IMR-90 (cell line): ENCODE measurements at regions not wholly inside any gene's neighbourhood (a gene's known extent, or its start where the extent isn't known, plus 50 kb on each side); places are given as distances from the start of the nearest gene placed in this dataset.

ENCODE experiments used
- ATAC-seq: fragments of 200-7000 bp; cut with Tn5 transposase; 2 replicates; pipeline ENCODE4 v1.9.1; 2020; ENCODE audit warnings: low read depth, mild to moderate bottlenecking, moderate library complexity
- BruUV-seq: library from RNA; stranded (reverse); fragments of 400-500 nt; replicated peaks from 2 replicates; lab custom pipeline; 2021; lab: Mats Ljungman, UMichigan
- CTCF ChIA-PET: fragments of 300-600 bp; formaldehyde crosslinking; extraction: SDS; loops from one replicate; lab custom pipeline; 2021; ENCODE audit warnings: antibody characterized with exemption; lab: Yijun Ruan, JAX
- POLR2A ChIA-PET: fragments of 300-600 bp; sonication (Branson Sonifier 250); formaldehyde crosslinking; loops from one replicate; lab custom pipeline; 2022; ENCODE audit warnings: antibody characterized with exemption; ENCODE audit not compliant: unreplicated experiment; lab: Charles Lee
- DNase-seq: peaks from one replicate; pipeline ENCODE4 v3.0.0; 2013
- H2AFZ ChIP-seq: replicated peaks from 2 replicates; pipeline ENCODE3; 2013; ENCODE audit warnings: low read length, mild to moderate bottlenecking; ENCODE audit not compliant: poor library complexity
- H2AK5ac ChIP-seq: 2 replicates; pipeline ENCODE4 v1.6.1; 2013; ENCODE audit warnings: low read depth, low read length, inconsistent platforms
- H2AK9ac ChIP-seq: replicated peaks from 2 replicates; pipeline ENCODE3; 2013; ENCODE audit warnings: mild to moderate bottlenecking, low read depth, low read length, moderate library complexity; ENCODE audit not compliant: poor library complexity
- H2BK120ac ChIP-seq: 2 replicates; pipeline ENCODE4 v1.6.1; 2013; ENCODE audit warnings: low read depth, low read length, inconsistent platforms
- H2BK15ac ChIP-seq: 3 replicates; pipeline ENCODE4 v1.6.1; 2013; ENCODE audit warnings: low read depth, low read length, inconsistent platforms
- H2BK20ac ChIP-seq: 2 replicates; pipeline ENCODE4 v1.6.1; 2013; ENCODE audit warnings: low read depth, mild to moderate bottlenecking, inconsistent platforms, low read length, moderate library complexity
- H2BK5ac ChIP-seq: 2 replicates; pipeline ENCODE4 v1.6.1; 2013; ENCODE audit warnings: mild to moderate bottlenecking, low read depth, low read length, inconsistent platforms; ENCODE audit not compliant: poor library complexity, severe bottlenecking
- H3K14ac ChIP-seq: replicated peaks from 2 replicates; pipeline ENCODE4 v1.6.1; 2013; ENCODE audit warnings: low read depth, low read length, inconsistent platforms
- H3K18ac ChIP-seq: 2 replicates; pipeline ENCODE4 v1.6.1; 2013; ENCODE audit warnings: low read depth, low read length, control low read depth
- H3K23ac ChIP-seq: 2 replicates; pipeline ENCODE4 v1.6.1; 2013; ENCODE audit warnings: low read depth, low read length, inconsistent platforms
- H3K27ac ChIP-seq: 2 replicates; pipeline ENCODE4 v1.5.1; 2013; ENCODE audit warnings: mild to moderate bottlenecking, control low read depth, low read length; ENCODE audit not compliant: insufficient read depth
- H3K27me3 ChIP-seq: 2 replicates; pipeline ENCODE4 v1.6.1; 2013; ENCODE audit warnings: low read length; ENCODE audit not compliant: control insufficient read depth, insufficient read depth
- H3K36me3 ChIP-seq: 2 replicates; pipeline ENCODE4 v1.6.1; 2013; ENCODE audit warnings: low read length, mixed read lengths; ENCODE audit not compliant: control insufficient read depth, insufficient read depth
- H3K4ac ChIP-seq: 2 replicates; pipeline ENCODE4 v1.6.1; 2013; ENCODE audit warnings: low read depth, low read length, inconsistent platforms
- H3K4me1 ChIP-seq: 2 replicates; pipeline ENCODE4 v1.6.1; 2013; ENCODE audit warnings: low read length, mixed read lengths; ENCODE audit not compliant: control insufficient read depth, insufficient read depth
- H3K4me2 ChIP-seq: 2 replicates; pipeline ENCODE4 v1.6.1; 2013; ENCODE audit warnings: low read depth, mild to moderate bottlenecking, control low read depth, low read length, moderate library complexity
- H3K4me3 ChIP-seq: 2 replicates; pipeline ENCODE4 v1.5.1; 2013; ENCODE audit warnings: low read depth, mild to moderate bottlenecking, control low read depth, low read length, moderate library complexity; ENCODE audit not compliant: insufficient read depth
- H3K56ac ChIP-seq: 2 replicates; pipeline ENCODE4 v1.6.1; 2013; ENCODE audit warnings: low read length, inconsistent platforms; ENCODE audit not compliant: insufficient read depth; ENCODE audit errors: extremely low read depth
- H3K79me1 ChIP-seq, 2 experiments: 2 replicates each; pipeline ENCODE4 v1.6.1; 2013; ENCODE audit warnings: low read length in 2 of 2, inconsistent platforms in 1 of 2, low read depth in 1 of 2
- H3K9ac ChIP-seq: 2 replicates; pipeline ENCODE4 v1.6.1; 2013; ENCODE audit warnings: low read depth, low read length, control low read depth
- H3K9me1 ChIP-seq: 2 replicates; pipeline ENCODE4 v1.6.1; 2013; ENCODE audit warnings: low read length, inconsistent platforms; ENCODE audit not compliant: insufficient read depth
- H3K9me3 ChIP-seq: 2 replicates; pipeline ENCODE4 v1.6.1; 2013; ENCODE audit warnings: low read length; ENCODE audit not compliant: control insufficient read depth, insufficient read depth
- H4K20me1 ChIP-seq: 2 replicates; pipeline ENCODE4 v1.6.1; 2013; ENCODE audit warnings: low read length, inconsistent platforms; ENCODE audit not compliant: insufficient read depth
- H4K5ac ChIP-seq: 2 replicates; pipeline ENCODE4 v1.6.1; 2013; ENCODE audit warnings: mild to moderate bottlenecking, low read depth, low read length, control low read depth
- H4K8ac ChIP-seq, 2 experiments: 2 replicates each; pipeline ENCODE4 v1.6.1; 2013; ENCODE audit warnings: low read depth in 2 of 2, low read length in 2 of 2, control low read depth in 1 of 2, inconsistent platforms in 1 of 2
- H4K91ac ChIP-seq: 2 replicates; pipeline ENCODE4 v1.6.1; 2013; ENCODE audit warnings: low read depth, low read length, inconsistent platforms; ENCODE audit not compliant: insufficient read depth
- BHLHE40 ChIP-seq: fragments of 150-350 bp; IDR thresholded peaks from 2 replicates; pipeline ENCODE4 v1.6.1; 2016; ENCODE audit warnings: mild to moderate bottlenecking, low read depth, low read length
- MAZ ChIP-seq: IDR thresholded peaks from 2 replicates; pipeline ENCODE4 v1.6.1; 2012; ENCODE audit warnings: low read depth, mild to moderate bottlenecking, low read length, improper control_type of control experiment, moderate library complexity, borderline replicate concordance
- NFE2L2 ChIP-seq: fragments of 150-350 bp; IDR thresholded peaks from 2 replicates; pipeline ENCODE4 v1.6.1; 2016; ENCODE audit warnings: low read depth, mild to moderate bottlenecking, low read length
- RAD21 ChIP-seq: IDR thresholded peaks from 2 replicates; pipeline ENCODE4 v1.6.1; 2012; ENCODE audit warnings: low read length, improper control_type of control experiment
- RFX5 ChIP-seq: IDR thresholded peaks from 2 replicates; pipeline ENCODE4 v1.8.0; 2012; ENCODE audit warnings: low read depth, mild to moderate bottlenecking, low read length, moderate library complexity
- WGBS, 2 experiments: methylation state at CpG; one replicate each; pipeline versions ENCODE4 v1.1.5 to v1.1.7; 2013; ENCODE audit warnings: missing lambda C conversion rate in 2 of 2; ENCODE audit not compliant: insufficient read length in 1 of 2; ENCODE audit errors: extremely low coverage in 2 of 2; 5-methylcytosine and 5-hydroxymethylcytosine counted together
- dilution Hi-C: fragments of 300-500 bp; cut with HindIII; formaldehyde crosslinking; loops from one replicate; pipeline ENCODE4 v1.14.3; 2018; ENCODE audit warnings: low sequenced_read_pairs; ENCODE audit not compliant: unreplicated experiment
- in situ Hi-C: fragments of 300-500 bp; cut with MboI; formaldehyde crosslinking; loops from 3 replicates; pipeline ENCODE4 v1.14.3; 2019; ENCODE audit warnings: low sequenced_read_pairs, inconsistent platforms, mixed read lengths
- intact Hi-C: fragments of 100-400 bp; cut with micrococcal nuclease; formaldehyde crosslinking; loops from 2 replicates; pipeline ENCODE4 v1.10.0; 2022
- TF ChIP-seq, protein P1 (sequence below): fragments of 150-350 bp; IDR thresholded peaks from 2 replicates; pipeline ENCODE4 v1.6.1; 2016; ENCODE audit warnings: low read depth, mild to moderate bottlenecking, low read length, moderate library complexity, borderline replicate concordance

DNA sequence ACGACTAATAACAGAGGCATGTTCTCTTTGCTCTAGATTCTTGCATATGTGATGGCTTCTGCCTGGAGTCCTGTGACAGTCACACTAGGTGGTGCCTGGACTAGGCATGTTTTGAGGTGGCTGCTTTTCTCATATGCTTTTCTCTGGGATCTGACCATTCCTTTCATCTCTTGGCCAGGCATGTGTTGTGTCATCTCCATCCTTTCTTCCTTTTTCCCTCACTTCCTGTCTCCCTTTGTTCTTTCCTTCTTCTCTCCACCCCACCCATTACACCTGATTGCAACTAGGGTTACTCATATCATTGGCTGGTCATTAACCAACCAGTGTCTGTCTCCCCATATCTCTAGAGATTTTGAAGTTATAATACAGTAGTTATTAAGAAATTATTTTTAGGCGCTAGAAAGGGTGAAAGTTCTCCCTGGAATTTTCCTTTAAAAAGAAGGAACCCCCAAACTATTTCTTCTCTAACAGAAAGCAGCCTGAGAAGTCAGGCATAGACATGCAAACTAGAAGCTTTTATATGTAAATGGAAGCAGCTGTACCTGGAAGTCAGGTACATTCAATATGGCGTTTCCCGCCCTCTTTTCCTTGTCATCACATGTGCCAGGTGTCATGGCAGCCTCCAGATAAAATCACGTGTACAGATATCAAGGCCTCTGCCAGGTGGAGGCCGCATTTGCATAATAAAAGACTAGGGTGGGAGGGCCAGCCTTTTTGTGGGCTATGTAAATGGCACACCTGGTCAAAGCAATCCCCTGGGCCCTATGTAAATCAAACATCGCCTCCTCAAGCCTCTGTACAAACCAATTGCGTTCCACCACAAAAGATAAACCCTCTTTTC, 220.4 kb upstream of the MEX3C start:
- intact Hi-C loops (no loop called here), in situ Hi-C loops (no loop called here), dilution Hi-C loops (no loop called here)
- WGBS, 2 experiments: 25% methylated on average over 3 of the region's 8 CpGs; no CpG with 5 or more reads in 1 of the 2 experiments
- H3K23ac ChIP-seq: no peak overlapping the region
- no peak overlapping the region for H3K4me3 ChIP-seq
- peaks cover 7% of the 10 kb centered on the region for H3K9me3 ChIP-seq
- POLR2A ChIA-PET: no interaction called here
- no peaks in the 10 kb centered on the region for H3K36me3 ChIP-seq
- H2BK5ac ChIP-seq: no peak overlapping the region
- H4K20me1 ChIP-seq: no peaks in the 10 kb centered on the region
- BruUV-seq: no TSS peak
- no peak for ATAC-seq
- no peak overlapping the region for H3K56ac ChIP-seq
- H2BK15ac ChIP-seq: no peak overlapping the region
- no peak overlapping the region for H3K4ac ChIP-seq
- no peak overlapping the region for H4K91ac ChIP-seq
- H3K9ac ChIP-seq: no peak overlapping the region
- no peak overlapping the region for H4K5ac ChIP-seq
- no peak overlapping the region for H2AFZ ChIP-seq
- H2BK120ac ChIP-seq: no peak overlapping the region
- H4K8ac ChIP-seq: no peak overlapping the region
- CTCF ChIA-PET: no interaction called here
- TF ChIP-seq NFE2L2 (no peak), RFX5 (no peak), RAD21 (no peak), BHLHE40 (no peak), MAZ (no peak)
- TF ChIP-seq, protein P1, sequence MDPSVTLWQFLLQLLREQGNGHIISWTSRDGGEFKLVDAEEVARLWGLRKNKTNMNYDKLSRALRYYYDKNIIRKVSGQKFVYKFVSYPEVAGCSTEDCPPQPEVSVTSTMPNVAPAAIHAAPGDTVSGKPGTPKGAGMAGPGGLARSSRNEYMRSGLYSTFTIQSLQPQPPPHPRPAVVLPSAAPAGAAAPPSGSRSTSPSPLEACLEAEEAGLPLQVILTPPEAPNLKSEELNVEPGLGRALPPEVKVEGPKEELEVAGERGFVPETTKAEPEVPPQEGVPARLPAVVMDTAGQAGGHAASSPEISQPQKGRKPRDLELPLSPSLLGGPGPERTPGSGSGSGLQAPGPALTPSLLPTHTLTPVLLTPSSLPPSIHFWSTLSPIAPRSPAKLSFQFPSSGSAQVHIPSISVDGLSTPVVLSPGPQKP: no peak
- no peak overlapping the region for H2BK20ac ChIP-seq
- H3K4me1 ChIP-seq: no peaks in the 10 kb centered on the region
- no peak for DNase-seq
- no peak overlapping the region for H3K18ac ChIP-seq
- H3K4me2 ChIP-seq: no peak overlapping the region
- no peaks in the 10 kb centered on the region for H3K9me1 ChIP-seq
- no peak overlapping the region for H2AK9ac ChIP-seq
- H3K27me3 ChIP-seq: no peaks in the 10 kb centered on the region
- H2AK5ac ChIP-seq: no peak overlapping the region
- no peaks in the 10 kb centered on the region for H3K79me1 ChIP-seq
- no peak overlapping the region for H3K14ac ChIP-seq
- H3K27ac ChIP-seq: no peak overlapping the region
